K562 (cell line): ENCODE measurements at regions not wholly inside any gene's neighbourhood (a gene's known extent, or its start where the extent isn't known, plus 50 kb on each side); places are given as distances from the start of the nearest gene placed in this dataset.

Experiments
- ATAC-seq: fragments of 200-7000 bp; cut with Tn5 transposase; 3 replicates; pipeline ENCODE4 v1.9.1; 2020; ENCODE audit warnings: moderate library complexity
- BruUV-seq: library from RNA; stranded (reverse); fragments of 400-500 nt; replicated peaks from 2 replicates; lab custom pipeline; 2021; lab: Mats Ljungman, UMichigan
- CTCF ChIA-PET: fragments of 300-600 bp; formaldehyde crosslinking; extraction: SDS; loops from one replicate; lab custom pipeline; 2021; ENCODE audit warnings: low intra/inter-chr PET ratio; lab: Yijun Ruan, JAX
- POLR2A ChIA-PET: fragments of 300-600, 350-650 bp; sonication (Branson Sonifier 250); formaldehyde crosslinking; extraction: SDS; loops from one replicate; lab custom pipeline; 2021; ENCODE audit warnings: antibody characterized with exemption, inconsistent platforms; lab: Yijun Ruan, JAX
- DNase-seq, 4 experiments: peaks; one replicate each; pipeline versions ENCODE4 v3.0.0 to v3.0.0-alpha.2; 2011 to 2018; ENCODE audit warnings: low spot score in 3 of 4, mixed read lengths in 3 of 4; ENCODE audit errors: extremely low read depth in 1 of 4
- FAIRE-seq: peaks from 2 replicates; lab custom pipeline; 2011; peaks lifted over from hg19 to GRCh38; lab: Jason Lieb, UNC
- H2AFZ ChIP-seq: 2 replicates; pipeline ENCODE4 v1.6.0; 2011; ENCODE audit warnings: low read depth, low read length, control low read depth, inconsistent platforms
- H3K27ac ChIP-seq: fragments of 200-600 bp; 3 replicates; pipeline ENCODE4 v1.8.0; 2011; ENCODE audit warnings: low read depth, mild to moderate bottlenecking, control low read depth, inconsistent platforms, low read length, moderate library complexity, mixed read lengths; ENCODE audit errors: extremely low read depth
- H3K27me3 ChIP-seq, 2 experiments: fragments of 300-600 bp in 1 of 2; 2 replicates in 1 of 2; 3 replicates in 1 of 2; pipeline versions ENCODE4 v1.6.0 to v1.8.0; 2011; ENCODE audit warnings: inconsistent platforms in 2 of 2, low read length in 2 of 2, mild to moderate bottlenecking in 1 of 2, mixed read lengths in 1 of 2, moderate library complexity in 1 of 2; ENCODE audit not compliant: control insufficient read depth in 2 of 2, insufficient read depth in 2 of 2
- H3K36me3 ChIP-seq: fragments of 300-600 bp; 3 replicates; pipeline ENCODE4 v1.8.0; 2011; ENCODE audit warnings: mild to moderate bottlenecking, low read length, inconsistent platforms; ENCODE audit not compliant: control insufficient read depth, insufficient read depth
- H3K4me1 ChIP-seq, 2 experiments: fragments of 200-600 bp in 1 of 2; replicated peaks in 1 of 2; 2 replicates in 1 of 2; 3 replicates in 1 of 2; pipeline versions ENCODE4 v1.5.1 to v1.8.0; 2011; ENCODE audit warnings: inconsistent platforms in 2 of 2, low read length in 2 of 2, mild to moderate bottlenecking in 1 of 2, mixed read lengths in 1 of 2, moderate library complexity in 1 of 2; ENCODE audit not compliant: control insufficient read depth in 2 of 2, insufficient read depth in 2 of 2
- H3K4me2 ChIP-seq: 2 replicates; pipeline ENCODE4 v1.6.1; 2011; ENCODE audit warnings: low read length, control low read depth, inconsistent platforms, mixed read lengths; ENCODE audit not compliant: insufficient read depth
- H3K4me3 ChIP-seq: fragments of 200-600 bp; sonication (generic), shearing (Covaris generic); 2 replicates; pipeline ENCODE4 v1.5.1; 2016; ENCODE audit warnings: control low read depth, inconsistent platforms
- H3K79me2 ChIP-seq: fragments of 200-600 bp; 3 replicates; pipeline ENCODE4 v1.8.0; 2011; ENCODE audit warnings: low read length, inconsistent platforms; ENCODE audit not compliant: control insufficient read depth, insufficient read depth
- H3K9ac ChIP-seq, 2 experiments: 2 replicates each; pipeline versions ENCODE4 v1.6.0 to v1.6.1; 2011; ENCODE audit warnings: low read depth in 2 of 2, low read length in 2 of 2, control low read depth in 1 of 2, inconsistent platforms in 1 of 2, mild to moderate bottlenecking in 1 of 2, mixed read lengths in 1 of 2; ENCODE audit not compliant: insufficient read depth in 1 of 2
- H3K9me1 ChIP-seq: one replicate; pipeline ENCODE4 v1.6.0; 2011; ENCODE audit warnings: inconsistent platforms, mild to moderate bottlenecking, low read length, moderate library complexity; ENCODE audit not compliant: control insufficient read depth, insufficient read depth
- H3K9me3 ChIP-seq: replicated peaks from 2 replicates; pipeline ENCODE4 v1.5.1; 2011; ENCODE audit warnings: low read depth, low read length, inconsistent platforms; ENCODE audit not compliant: control insufficient read depth, insufficient read depth
- H4K20me1 ChIP-seq: replicated peaks from 2 replicates; pipeline ENCODE4 v1.6.1; 2011; ENCODE audit warnings: low read length, inconsistent platforms, mixed read lengths; ENCODE audit not compliant: control insufficient read depth, insufficient read depth
- ETS2 ChIP-seq: IDR thresholded peaks from 2 replicates; pipeline ENCODE4 v1.6.1; 2016; ENCODE audit warnings: borderline replicate concordance, missing genetic modification characterization, mild to moderate bottlenecking, moderate library complexity, missing compliant biosample characterization; ENCODE audit not compliant: poor library complexity, severe bottlenecking
- IRF1 ChIP-seq: sonication (generic); formaldehyde crosslinking; IDR thresholded peaks from 2 replicates; pipeline ENCODE4 v1.8.0; 2022; ENCODE audit warnings: missing genetic modification reagents, mild to moderate bottlenecking, borderline replicate concordance
- KDM5B ChIP-seq: fragments of 200-600 bp; sonication (generic); IDR thresholded peaks from 2 replicates; pipeline ENCODE4 v1.6.1; 2012; ENCODE audit warnings: low read depth, mild to moderate bottlenecking, moderate library complexity, low read length, control low read depth, inconsistent platforms; ENCODE audit not compliant: insufficient replicate concordance
- NEUROD1 ChIP-seq: fragments of 150-350 bp; IDR thresholded peaks from 2 replicates; pipeline ENCODE4 v1.6.1; 2014; ENCODE audit warnings: borderline replicate concordance, low read length, low read depth; ENCODE audit not compliant: partially characterized antibody
- NFIC ChIP-seq: fragments of 450-650 bp; IDR thresholded peaks from 2 replicates; pipeline ENCODE4 v1.6.1; 2017; ENCODE audit warnings: mild to moderate bottlenecking, inconsistent platforms
- NKRF ChIP-seq: fragments of 450-650 bp; IDR thresholded peaks from 2 replicates; pipeline ENCODE4 v1.6.1; 2016; ENCODE audit warnings: borderline replicate concordance
- THAP7 ChIP-seq: fragments of 250-450 bp; sonication (Bioruptor Pico); IDR thresholded peaks from 2 replicates; pipeline ENCODE4 v1.5.0; 2021
- ZNF354B ChIP-seq: fragments of 250-450 bp; sonication (Bioruptor Pico); IDR thresholded peaks from 2 replicates; pipeline ENCODE4 v1.4.0; 2020
- ZNF511 ChIP-seq: sonication (generic); formaldehyde crosslinking; IDR thresholded peaks from 2 replicates; pipeline ENCODE4 v1.8.0; 2022; ENCODE audit warnings: mild to moderate bottlenecking, missing genetic modification reagents
- WGBS: fragments of 100-300 bp; shearing (Covaris generic); methylation state at CpG from one replicate; pipeline ENCODE4 v1.1.6; 2016; ENCODE audit warnings: low coverage, mixed read lengths; ENCODE audit not compliant: insufficient coverage; ENCODE audit errors: missing lambda C conversion rate; 5-methylcytosine and 5-hydroxymethylcytosine counted together
- in situ Hi-C: fragments of 300-500 bp; cut with MboI; formaldehyde crosslinking; loops from 4 replicates; pipeline ENCODE4 v1.15.0; 2018; ENCODE audit warnings: inconsistent platforms, mixed read lengths
- intact Hi-C: fragments of 100-400 bp; cut with micrococcal nuclease; formaldehyde crosslinking; loops from 2 replicates; pipeline ENCODE4 v1.14.2; 2022

GRCh38 chr16:77637940-77638339 is 84.4 kb upstream of the NUDT7 start:
- H3K4me3 ChIP-seq: no peak overlapping the region
- H3K36me3 ChIP-seq: no peaks in the 10 kb centered on the region
- DNase-seq: no peak
- no peaks in the 10 kb centered on the region for H3K9me3 ChIP-seq
- ATAC-seq: no peak
- ChIA-PET POLR2A (no interaction called here), CTCF (no interaction called here)
- WGBS: under 1% methylated on average over 6 of the region's 6 CpGs
- intact Hi-C loops (no loop called here), in situ Hi-C loops (no loop called here)
- no peak overlapping the region for H2AFZ ChIP-seq
- H3K4me2 ChIP-seq: no peak overlapping the region
- BruUV-seq: no TSS peak
- H3K4me1 ChIP-seq: no peaks in the 10 kb centered on the region
- H3K9me1 ChIP-seq: no peaks in the 10 kb centered on the region
- H3K27ac ChIP-seq: no peak overlapping the region
- TF ChIP-seq NEUROD1 (no peak), ZNF511 (no peak), ETS2 (tag) (no peak), THAP7 (CRISPR knock-in tag) (no peak), IRF1 (CRISPR knock-in tag) (no peak), ZNF354B (CRISPR knock-in tag) (no peak), NFIC (no peak), NKRF (no peak), KDM5B (no peak)
- TF ChIP-seq, all 486 proteins: peak for 0
- Histone ChIP-seq H3K79me2 (no peaks in the 10 kb centered on the region), H3K27me3 (no peaks in the 10 kb centered on the region; a peak in 1 of 5 replicates), H3K9ac (no peak overlapping the region), H4K20me1 (no peaks in the 10 kb centered on the region)
- FAIRE-seq: no peak
